ENCODE measurements at regions not wholly inside any gene's neighbourhood (a gene's known extent, or its start where the extent isn't known, plus 50 kb on each side); places are given as distances from the start of the nearest gene placed in this dataset.

- Histone ChIP-seq H3K4me2 (ENCODE audit: control insufficient read depth, extremely low read depth, insufficient read depth, low read depth, low read length) (no peak overlapping the region), H3K4me3 (ENCODE audit: control insufficient read depth in 2 of 3, extremely low read depth in 1 of 3, insufficient read depth in 2 of 3, low read depth in 1 of 3, low read length in 3 of 3) (no peak overlapping the region), H3K79me2 (ENCODE audit: control insufficient read depth, insufficient read depth, low read length) (no peaks in the 10 kb centered on the region), H3K9me1 (ENCODE audit: control insufficient read depth, extremely low read depth, insufficient read depth, low read length) (no peaks in the 10 kb centered on the region), H2AFZ (ENCODE audit: control insufficient read depth, low read length) (no peak overlapping the region), H3K27ac (ENCODE audit: control insufficient read depth, insufficient read depth, low read length) (no peak overlapping the region), H4K20me1 (ENCODE audit: control insufficient read depth, extremely low read depth, insufficient read depth, low read length) (no peaks in the 10 kb centered on the region), H3K9me3 (ENCODE audit: control insufficient read depth, low read depth, low read length) (no peaks in the 10 kb centered on the region), H3K27me3 (ENCODE audit: control insufficient read depth, extremely low read depth, insufficient read depth, low read length) (no peaks in the 10 kb centered on the region), H3K36me3 (ENCODE audit: control insufficient read depth in 2 of 2, extremely low read depth in 1 of 2, insufficient read depth in 2 of 2, low read length in 2 of 2) (no peaks in the 10 kb centered on the region), H3K9ac (ENCODE audit: control insufficient read depth, extremely low read depth, insufficient read depth, low read length) (no peak overlapping the region), H3K4me1 (ENCODE audit: control insufficient read depth, extremely low read depth, insufficient read depth, low read length) (no peaks in the 10 kb centered on the region)
- TF ChIP-seq EZH2 (IDR thresholded peaks at IDR 0.05; ENCODE audit: low read length) (no peak), CTCF (optimal IDR thresholded peaks at IDR 0.05 in 1 of 3, IDR thresholded peaks at IDR 0.05 in 1 of 3, conservative IDR thresholded peaks at IDR 0.05 in 1 of 3; ENCODE audit: extremely low read depth in 1 of 3, insufficient read depth in 2 of 3, low read length in 3 of 3) (no peak)
- dilution Hi-C loops (cut with MboI; ENCODE audit: extremely low pct_ligation_motif_present, low sequenced_read_pairs) = no loop called here
- DNase-seq (ENCODE audit: low read depth, low spot score) (no peak), FAIRE-seq (no peak)
These were observed 81.2 kb upstream of the CYRIA start for GRCh38 chr2:16746833-16747232.

- H3K9me1 ChIP-seq (ENCODE audit: control insufficient read depth, extremely low read depth, insufficient read depth, low read length) = no peaks in the 10 kb centered on the region
- H3K4me3 ChIP-seq (ENCODE audit: control insufficient read depth in 2 of 3, extremely low read depth in 1 of 3, insufficient read depth in 2 of 3, low read depth in 1 of 3, low read length in 3 of 3) = no peak overlapping the region
- DNase-seq (ENCODE audit: low read depth, low spot score) (no peak), FAIRE-seq (no peak)
- H3K9me3 ChIP-seq (ENCODE audit: control insufficient read depth, low read depth, low read length) = no peaks in the 10 kb centered on the region
- dilution Hi-C loops (cut with MboI; ENCODE audit: extremely low pct_ligation_motif_present, low sequenced_read_pairs) = no loop called here
- no peaks in the 10 kb centered on the region for H3K79me2 ChIP-seq (ENCODE audit: control insufficient read depth, insufficient read depth, low read length)
- no peak overlapping the region for H3K4me2 ChIP-seq (ENCODE audit: control insufficient read depth, extremely low read depth, insufficient read depth, low read depth, low read length)
- H3K4me1 ChIP-seq (ENCODE audit: control insufficient read depth, extremely low read depth, insufficient read depth, low read length) = no peaks in the 10 kb centered on the region
- no peaks in the 10 kb centered on the region for H3K27me3 ChIP-seq (ENCODE audit: control insufficient read depth, extremely low read depth, insufficient read depth, low read length)
- no peak for TF ChIP-seq CTCF (optimal IDR thresholded peaks at IDR 0.05 in 1 of 3, IDR thresholded peaks at IDR 0.05 in 1 of 3, conservative IDR thresholded peaks at IDR 0.05 in 1 of 3; ENCODE audit: extremely low read depth in 1 of 3, insufficient read depth in 2 of 3, low read length in 3 of 3)
- no peak for TF ChIP-seq EZH2 (IDR thresholded peaks at IDR 0.05; ENCODE audit: low read length)
- no peak overlapping the region for H3K9ac ChIP-seq (ENCODE audit: control insufficient read depth, extremely low read depth, insufficient read depth, low read length)
- H2AFZ ChIP-seq (ENCODE audit: control insufficient read depth, low read length) = no peak overlapping the region
- no peaks in the 10 kb centered on the region for H4K20me1 ChIP-seq (ENCODE audit: control insufficient read depth, extremely low read depth, insufficient read depth, low read length)
- no peaks in the 10 kb centered on the region for H3K36me3 ChIP-seq (ENCODE audit: control insufficient read depth in 2 of 2, extremely low read depth in 1 of 2, insufficient read depth in 2 of 2, low read length in 2 of 2)
- no peak overlapping the region for H3K27ac ChIP-seq (ENCODE audit: control insufficient read depth, insufficient read depth, low read length)
These were observed 80.7 kb upstream of the CYRIA start for GRCh38 chr2:16746329-16746728.
